ENCODE measurements at regions not wholly inside any gene's neighbourhood (a gene's known extent, or its start where the extent isn't known, plus 50 kb on each side); places are given as distances from the start of the nearest gene placed in this dataset.

GRCh38 chr2:44109166-44109565 is 59.5 kb upstream of the PPM1B start:
- TF ChIP-seq EZH2 (IDR thresholded peaks at IDR 0.05; ENCODE audit: borderline replicate concordance, low read depth, low read length, severe bottlenecking) (no peak), MYC (IDR thresholded peaks at IDR 0.05; ENCODE audit: low read depth, low read length) (no peak), POLR2AphosphoS5 (IDR thresholded peaks at IDR 0.05; ENCODE audit: insufficient read depth, low read depth, low read length) (no peak), GATA2 (IDR thresholded peaks at IDR 0.05; ENCODE audit: insufficient read depth, insufficient read length, low read depth, low read length) (no peak), FOS (IDR thresholded peaks at IDR 0.05; ENCODE audit: borderline replicate concordance, insufficient read depth, low read length) (no peak), JUN (IDR thresholded peaks at IDR 0.05; ENCODE audit: borderline replicate concordance, insufficient read depth, insufficient read length, low read depth) (no peak)
- Histone ChIP-seq H3K4me1 (ENCODE audit: control insufficient read depth, extremely low read depth, insufficient read depth, low read length) (no peaks in the 10 kb centered on the region), H3K9ac (replicated peaks; ENCODE audit: extremely low read depth, insufficient read depth, low read length) (no peak overlapping the region), H2AFZ (ENCODE audit: low read depth, low read length) (no peak overlapping the region), H3K27me3 (ENCODE audit: control insufficient read depth in 2 of 2, insufficient read depth in 2 of 2, low read length in 2 of 2) (no peaks in the 10 kb centered on the region), H3K79me2 (ENCODE audit: control insufficient read depth, insufficient read depth, low read length) (no peaks in the 10 kb centered on the region), H4K20me1 (replicated peaks; ENCODE audit: control insufficient read depth, extremely low read depth, insufficient read depth, low read length) (no peaks in the 10 kb centered on the region), H3K9me1 (replicated peaks; ENCODE audit: control insufficient read depth, extremely low read depth, insufficient read depth, low read length) (no peaks in the 10 kb centered on the region), H3K4me3 (replicated peaks in 1 of 3; ENCODE audit: insufficient read depth in 1 of 3, low read depth in 1 of 3, low read length in 3 of 3) (no peak overlapping the region), H3K9me3 (replicated peaks; ENCODE audit: control insufficient read depth, insufficient read depth, low read length) (no peaks in the 10 kb centered on the region), H3K27ac (ENCODE audit: insufficient read depth, low read depth, low read length) (no peak overlapping the region), H3K36me3 (ENCODE audit: control insufficient read depth in 2 of 2, extremely low read depth in 1 of 2, insufficient read depth in 2 of 2, low read length in 2 of 2) (no peaks in the 10 kb centered on the region), H3K4me2 (ENCODE audit: insufficient read depth, low read length) (no peak overlapping the region)
- DNase-seq (ENCODE audit: low read depth, low spot score): no peak
- FAIRE-seq: no peak
- BruUV-seq (replicated peaks): no TSS peak
- CTCF ChIA-PET: no interaction called here
- intact Hi-C loops (cut with micrococcal nuclease): no loop called here
- POLR2A ChIA-PET: no interaction called here
- dilution Hi-C loops (cut with MboI; ENCODE audit: extremely low pct_ligation_motif_present, low sequenced_read_pairs): no loop called here

DNA sequence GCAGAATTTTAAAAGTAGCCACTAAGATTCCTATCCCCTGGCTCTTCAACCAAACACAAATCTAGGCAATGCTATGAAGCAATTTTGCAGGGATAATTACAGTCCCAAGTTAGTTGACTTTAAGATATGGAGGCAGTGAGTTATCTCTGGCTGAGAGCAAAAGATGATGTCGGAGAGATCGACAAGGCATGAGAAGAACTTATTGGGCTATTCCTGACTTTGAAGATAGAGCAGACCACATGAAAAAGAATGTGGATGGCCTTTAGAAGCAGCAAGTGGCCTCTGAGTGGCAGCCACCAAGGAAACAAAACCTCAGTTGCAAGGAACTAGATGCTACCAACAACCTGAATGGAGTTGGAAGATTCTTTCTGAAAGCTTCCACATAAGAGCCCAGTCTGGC is 58.2 kb upstream of the PPM1B start:
- Histone ChIP-seq H3K9me1 (replicated peaks; ENCODE audit: control insufficient read depth, extremely low read depth, insufficient read depth, low read length) (no peaks in the 10 kb centered on the region), H3K27ac (ENCODE audit: insufficient read depth, low read depth, low read length) (no peak overlapping the region), H3K4me2 (ENCODE audit: insufficient read depth, low read length) (no peak overlapping the region), H2AFZ (ENCODE audit: low read depth, low read length) (no peak overlapping the region), H3K9ac (replicated peaks; ENCODE audit: extremely low read depth, insufficient read depth, low read length) (no peak overlapping the region), H3K27me3 (ENCODE audit: control insufficient read depth in 2 of 2, insufficient read depth in 2 of 2, low read length in 2 of 2) (no peaks in the 10 kb centered on the region), H3K79me2 (ENCODE audit: control insufficient read depth, insufficient read depth, low read length) (no peaks in the 10 kb centered on the region), H3K36me3 (ENCODE audit: control insufficient read depth in 2 of 2, extremely low read depth in 1 of 2, insufficient read depth in 2 of 2, low read length in 2 of 2) (no peaks in the 10 kb centered on the region), H4K20me1 (replicated peaks; ENCODE audit: control insufficient read depth, extremely low read depth, insufficient read depth, low read length) (no peaks in the 10 kb centered on the region), H3K4me1 (ENCODE audit: control insufficient read depth, extremely low read depth, insufficient read depth, low read length) (no peaks in the 10 kb centered on the region), H3K4me3 (replicated peaks in 1 of 3; ENCODE audit: insufficient read depth in 1 of 3, low read depth in 1 of 3, low read length in 3 of 3) (no peak overlapping the region), H3K9me3 (replicated peaks; ENCODE audit: control insufficient read depth, insufficient read depth, low read length) (no peaks in the 10 kb centered on the region)
- intact Hi-C loops (cut with micrococcal nuclease): no loop called here
- ChIA-PET POLR2A (no interaction called here), CTCF (no interaction called here)
- FAIRE-seq (no peak), DNase-seq (ENCODE audit: low read depth, low spot score) (no peak)
- TF ChIP-seq FOS (IDR thresholded peaks at IDR 0.05; ENCODE audit: borderline replicate concordance, insufficient read depth, low read length) (no peak), POLR2A (IDR thresholded peaks at IDR 0.05; ENCODE audit: low read depth, low read length) (no peak), EZH2 (IDR thresholded peaks at IDR 0.05; ENCODE audit: borderline replicate concordance, low read depth, low read length, severe bottlenecking) (no peak), POLR2AphosphoS5 (IDR thresholded peaks at IDR 0.05; ENCODE audit: insufficient read depth, low read depth, low read length) (no peak)
- no TSS peak for BruUV-seq (replicated peaks)
- dilution Hi-C loops (cut with MboI; ENCODE audit: extremely low pct_ligation_motif_present, low sequenced_read_pairs): no loop called here
